ENCODE measurements at regions not wholly inside any gene's neighbourhood (a gene's known extent, or its start where the extent isn't known, plus 50 kb on each side); places are given as distances from the start of the nearest gene placed in this dataset.

- no peak overlapping the region for H3K4me3 Mint-ChIP-seq
- H3K27me3 Mint-ChIP-seq, result peaks cover 25 to 44% (median 36%) of the 10 kb centered on the region in 3 donors
- peaks cover 0 to 8% of the 10 kb centered on the region in 2 donors for H3K36me3 Mint-ChIP-seq
- H3K27ac Mint-ChIP-seq, result no peak overlapping the region
- H3K4me1 Mint-ChIP-seq, result peaks cover 5 to 11% (median 8%) of the 10 kb centered on the region in 3 donors
- DNase-seq, result no peak
- ATAC-seq (ENCODE audit: low read depth in 2 of 2), result no peak
- H3K9me3 Mint-ChIP-seq, result peaks cover 0 to 6% (median 1%) of the 10 kb centered on the region in 7 donors
Measured at GRCh38 chr13:107870400-107870799, 344.9 kb downstream of the LIG4 start.

GRCh38 chr13:107867701-107868661 is 347.4 kb downstream of the LIG4 start:
- Mint-ChIP-seq H3K27ac (peak overlapping the region in 1 of 6 donors; percentile 71), H3K36me3 (peaks cover 0 to 8% of the 10 kb centered on the region in 2 donors), H3K9me3 (peaks cover 0 to 11% (median 5%) of the 10 kb centered on the region in 7 donors), H3K27me3 (peaks cover 37 to 58% (median 58%) of the 10 kb centered on the region in 3 donors), H3K4me3 (peak overlapping the region in 6 of 8 donors; percentile 15 to 54 (median 43)), H3K4me1 (peaks cover 5 to 14% (median 11%) of the 10 kb centered on the region in 3 donors)
- ATAC-seq (ENCODE audit: low read depth in 2 of 2), result no peak
- DNase-seq, result no peak

DNA sequence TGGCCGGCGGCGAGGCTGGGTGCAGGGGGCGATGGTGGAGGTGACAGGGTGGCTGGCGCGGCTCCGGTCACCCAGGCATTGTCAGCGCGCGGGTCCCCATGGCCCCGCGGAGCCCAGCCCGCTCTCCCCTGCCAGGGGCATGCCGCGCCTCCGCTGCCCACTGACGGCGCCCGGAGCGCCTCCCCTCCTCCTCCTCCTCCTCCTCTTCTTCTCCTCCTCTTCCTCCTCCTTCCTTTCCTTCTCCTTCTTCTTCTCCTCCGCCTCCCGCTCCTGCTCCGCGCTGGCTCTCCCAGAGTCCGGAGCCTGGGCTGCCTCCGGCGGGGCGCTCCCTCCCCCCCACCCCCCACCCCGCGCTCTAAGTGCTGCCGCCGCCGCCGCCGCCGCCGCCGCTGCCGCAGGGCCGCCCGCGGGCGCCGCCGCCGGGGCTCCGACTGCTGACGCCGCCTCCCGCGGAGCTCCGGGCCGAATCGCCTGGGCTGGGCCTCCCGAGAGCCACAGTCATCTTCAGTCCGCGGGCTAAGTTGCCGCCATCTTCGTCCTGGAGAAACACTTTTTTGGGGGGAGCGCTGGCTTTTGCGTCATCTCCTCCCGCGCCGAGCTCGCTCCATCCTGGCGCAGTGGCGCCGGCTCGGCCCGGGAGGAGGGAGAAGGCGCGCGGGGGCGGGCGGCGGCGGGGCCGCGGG is 348.3 kb downstream of the LIG4 start:
- no peak for ATAC-seq (ENCODE audit: low read depth in 2 of 2)
- Mint-ChIP-seq H3K27me3 (peaks cover 37 to 58% (median 58%) of the 10 kb centered on the region in 3 donors), H3K27ac (no peak overlapping the region), H3K36me3 (peaks cover 0 to 8% of the 10 kb centered on the region in 2 donors), H3K4me1 (peaks cover 5 to 14% (median 11%) of the 10 kb centered on the region in 3 donors), H3K9me3 (peaks cover 0 to 11% (median 5%) of the 10 kb centered on the region in 7 donors), H3K4me3 (peak overlapping the region in 3 of 8 donors; percentile 20 to 43 (median 22))
- DNase-seq, result no peak

GRCh38 chr13:107866032-107866940 is 349.1 kb downstream of the LIG4 start:
- H3K36me3 Mint-ChIP-seq, result peaks cover 0 to 8% of the 10 kb centered on the region in 2 donors
- H3K9me3 Mint-ChIP-seq, result peaks cover 0 to 11% (median 5%) of the 10 kb centered on the region in 7 donors
- no peak for ATAC-seq (ENCODE audit: low read depth in 2 of 2)
- DNase-seq, result no peak
- H3K4me1 Mint-ChIP-seq, result peaks cover 5 to 14% (median 11%) of the 10 kb centered on the region in 3 donors
- no peak overlapping the region for H3K27ac Mint-ChIP-seq
- H3K4me3 Mint-ChIP-seq, result peak overlapping the region in 5 of 8 donors; percentile 13 to 60 (median 22)
- peaks cover 37 to 58% (median 58%) of the 10 kb centered on the region in 3 donors for H3K27me3 Mint-ChIP-seq

- Mint-ChIP-seq H3K27me3 (peaks cover 32 to 58% (median 53%) of the 10 kb centered on the region in 3 donors), H3K27ac (no peak overlapping the region), H3K36me3 (peaks cover 0 to 8% of the 10 kb centered on the region in 2 donors), H3K4me3 (peak overlapping the region in 3 of 8 donors; percentile 23 to 82 (median 47)), H3K9me3 (peaks cover 0 to 11% (median 5%) of the 10 kb centered on the region in 7 donors), H3K4me1 (peaks cover 5 to 14% (median 11%) of the 10 kb centered on the region in 3 donors)
- no peak for DNase-seq
- no peak for ATAC-seq (ENCODE audit: low read depth in 2 of 2)
Measured at GRCh38 chr13:107865643-107866031, 349.7 kb downstream of the LIG4 start.

GRCh38 chr13:107865318-107865575 is 350.1 kb downstream of the LIG4 start:
- H3K4me1 Mint-ChIP-seq, result peaks cover 5 to 14% (median 11%) of the 10 kb centered on the region in 3 donors

DNA sequence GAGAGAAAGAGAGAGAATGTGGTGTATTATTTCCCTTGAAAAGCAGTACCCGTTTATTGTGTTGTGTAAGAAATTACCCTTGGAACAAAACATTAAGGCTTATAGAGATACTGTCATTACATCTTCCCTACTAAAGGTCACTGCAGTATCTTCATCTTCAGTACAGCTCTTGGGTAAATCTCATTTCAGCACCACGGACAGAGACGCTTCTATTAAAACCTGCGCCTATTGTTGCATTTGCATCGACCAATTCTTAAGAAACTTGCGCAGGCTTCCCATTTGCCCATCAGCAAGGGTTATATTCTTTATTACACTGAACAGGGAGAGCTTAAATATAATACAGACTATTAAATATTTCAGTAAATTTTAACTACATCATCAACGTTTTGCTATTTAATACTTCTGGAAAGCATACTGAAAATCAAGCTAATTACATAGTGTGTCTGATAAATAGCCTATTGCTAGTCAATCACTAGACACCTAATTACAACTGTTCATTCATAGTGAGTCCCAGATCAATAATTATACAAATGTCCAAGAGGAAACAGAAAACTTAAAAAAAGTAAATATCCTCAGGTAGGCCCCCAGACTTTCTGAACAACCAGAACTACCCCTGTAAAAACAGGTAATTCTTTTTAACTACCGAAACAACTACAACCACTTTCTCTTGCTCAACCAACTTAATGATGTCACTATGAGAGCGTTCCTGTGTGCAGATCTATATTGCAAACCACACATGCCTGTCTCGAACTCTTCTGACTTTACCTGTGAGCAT is 350.6 kb downstream of the LIG4 start:
- peaks cover 0 to 8% of the 10 kb centered on the region in 2 donors for H3K36me3 Mint-ChIP-seq

More at GRCh38 chr13:107865318-107865575, 350.1 kb downstream of the LIG4 start:
- DNase-seq (no peak), ATAC-seq (ENCODE audit: low read depth in 2 of 2) (no peak)
- Mint-ChIP-seq H3K27me3 (peaks cover 28 to 54% (median 49%) of the 10 kb centered on the region in 3 donors), H3K4me3 (peak overlapping the region in 4 of 8 donors; percentile 23 to 82 (median 48)), H3K36me3 (peaks cover 0 to 8% of the 10 kb centered on the region in 2 donors), H3K27ac (no peak overlapping the region), H3K9me3 (peaks cover 0 to 11% (median 5%) of the 10 kb centered on the region in 7 donors)

DNA sequence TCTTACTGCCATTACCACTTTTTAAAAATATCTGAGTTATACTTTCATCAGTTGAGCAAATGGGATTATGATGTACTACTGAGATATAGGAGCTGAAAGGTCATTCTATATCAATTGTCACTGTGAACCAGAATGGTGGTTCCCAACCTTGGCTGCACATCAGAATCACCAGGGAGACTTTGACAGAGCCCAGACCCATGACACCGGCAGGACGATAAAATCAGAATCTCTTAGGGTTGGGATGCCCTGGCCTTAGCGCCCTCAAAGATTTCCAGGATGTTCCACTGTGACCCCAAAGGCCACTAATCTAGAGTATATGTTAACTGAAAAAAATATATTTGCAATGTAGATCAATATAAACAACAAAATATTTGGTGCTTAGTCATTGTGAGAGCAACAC is 355.1 kb downstream of the LIG4 start:
- H3K27ac Mint-ChIP-seq, result no peak overlapping the region
- no peak overlapping the region for H3K4me3 Mint-ChIP-seq
- H3K9me3 Mint-ChIP-seq, result peaks cover 0 to 11% (median 6%) of the 10 kb centered on the region in 7 donors
- H3K27me3 Mint-ChIP-seq, result peaks cover 10 to 21% (median 13%) of the 10 kb centered on the region in 3 donors
- H3K4me1 Mint-ChIP-seq, result peaks cover 0 to 2% (median 2%) of the 10 kb centered on the region in 3 donors
- ATAC-seq (ENCODE audit: low read depth in 2 of 2) (no peak), DNase-seq (no peak)
- no peaks in the 10 kb centered on the region for H3K36me3 Mint-ChIP-seq

More for the DNA sequence above, 350.6 kb downstream of the LIG4 start:
- H3K27ac Mint-ChIP-seq, result no peak overlapping the region
- no peak overlapping the region for H3K4me3 Mint-ChIP-seq
- H3K27me3 Mint-ChIP-seq, result peaks cover 22 to 49% (median 43%) of the 10 kb centered on the region in 3 donors
- no peak for DNase-seq
- peaks cover 0 to 11% (median 2%) of the 10 kb centered on the region in 7 donors for H3K9me3 Mint-ChIP-seq
- H3K4me1 Mint-ChIP-seq, result peaks cover 5 to 14% (median 11%) of the 10 kb centered on the region in 3 donors
- ATAC-seq (ENCODE audit: low read depth in 2 of 2), result no peak

- H3K4me1 Mint-ChIP-seq, result no peaks in the 10 kb centered on the region
- H3K9me3 Mint-ChIP-seq, result peaks cover 0 to 7% (median 1%) of the 10 kb centered on the region in 7 donors
- no peaks in the 10 kb centered on the region for H3K36me3 Mint-ChIP-seq
- no peaks in the 10 kb centered on the region for H3K27me3 Mint-ChIP-seq
- H3K4me3 Mint-ChIP-seq, result no peak overlapping the region
- ATAC-seq (ENCODE audit: low read depth in 2 of 2) (no peak), DNase-seq (no peak)
- H3K27ac Mint-ChIP-seq, result no peak overlapping the region
Measured at GRCh38 chr13:107854880-107855279, 360.5 kb downstream of the LIG4 start.

- ATAC-seq (ENCODE audit: low read depth in 2 of 2) (no peak), DNase-seq (no peak)
- Mint-ChIP-seq H3K36me3 (no peaks in the 10 kb centered on the region), H3K27ac (no peak overlapping the region), H3K9me3 (peaks cover 0 to 7% (median 0%) of the 10 kb centered on the region in 7 donors), H3K4me3 (peak overlapping the region in 1 of 8 donors; percentile 42), H3K27me3 (no peaks in the 10 kb centered on the region), H3K4me1 (no peaks in the 10 kb centered on the region)
Measured at GRCh38 chr13:107852072-107852471, 363.3 kb downstream of the LIG4 start.

GRCh38 chr13:107851670-107852069 is 363.7 kb downstream of the LIG4 start:
- Mint-ChIP-seq H3K36me3 (no peaks in the 10 kb centered on the region), H3K27ac (no peak overlapping the region), H3K4me3 (peak overlapping the region in 1 of 8 donors; percentile 42), H3K9me3 (peaks cover 0 to 6% (median 0%) of the 10 kb centered on the region in 7 donors), H3K27me3 (no peaks in the 10 kb centered on the region), H3K4me1 (no peaks in the 10 kb centered on the region)
- no peak for DNase-seq
- ATAC-seq (ENCODE audit: low read depth in 2 of 2), result no peak

GRCh38 chr13:107847406-107847805 is 367.9 kb downstream of the LIG4 start:
- Mint-ChIP-seq H3K4me1 (no peaks in the 10 kb centered on the region), H3K36me3 (no peaks in the 10 kb centered on the region), H3K9me3 (no peaks in the 10 kb centered on the region), H3K27ac (no peak overlapping the region), H3K4me3 (no peak overlapping the region), H3K27me3 (no peaks in the 10 kb centered on the region)
- ATAC-seq (ENCODE audit: low read depth in 2 of 2) (no peak), DNase-seq (no peak)
